Liver (tissue), 8 donors: ENCODE measurements at regions not wholly inside any gene's neighbourhood (a gene's known extent, or its start where the extent isn't known, plus 50 kb on each side); places are given as distances from the start of the nearest gene placed in this dataset.

Experiments used
- DNase-seq: peaks from one replicate; pipeline ENCODE4 v3.0.0-alpha.2; 2017; ENCODE audit warnings: low spot score
- H3K27ac ChIP-seq, 2 donors: one replicate each; pipeline ENCODE4 v1.7.0; 2013; ENCODE audit warnings: inconsistent platforms in 2 of 2, low read length in 2 of 2, control low read depth in 1 of 2, low read depth in 1 of 2, mild to moderate bottlenecking in 1 of 2
- H3K27me3 ChIP-seq, 4 donors: one replicate each; pipeline versions ENCODE4 v1.6.1 to v1.7.0; 2013; ENCODE audit warnings: low read length in 3 of 4, inconsistent platforms in 1 of 4, mild to moderate bottlenecking in 1 of 4, moderate library complexity in 1 of 4; ENCODE audit not compliant: control insufficient read depth in 4 of 4, insufficient read depth in 4 of 4
- H3K36me3 ChIP-seq, 4 donors: one replicate each; pipeline versions ENCODE4 v1.6.1 to v1.7.0; 2013; ENCODE audit warnings: low read length in 3 of 4, mild to moderate bottlenecking in 3 of 4, low read depth in 1 of 4, moderate library complexity in 1 of 4; ENCODE audit not compliant: control insufficient read depth in 4 of 4, insufficient read depth in 3 of 4
- H3K4me1 ChIP-seq, 4 donors: one replicate each; pipeline versions ENCODE4 v1.6.1 to v1.7.0; 2013; ENCODE audit warnings: low read length in 3 of 4, mild to moderate bottlenecking in 3 of 4, moderate library complexity in 1 of 4; ENCODE audit not compliant: control insufficient read depth in 4 of 4, insufficient read depth in 4 of 4
- H3K4me3 ChIP-seq, 3 donors: one replicate each; pipeline versions ENCODE4 v1.6.1 to v1.7.0; 2013; ENCODE audit warnings: low read length in 3 of 3, control low read depth in 1 of 3, low read depth in 1 of 3, mild to moderate bottlenecking in 1 of 3
- H3K9ac ChIP-seq, 2 donors: one replicate each; pipeline ENCODE4 v1.7.0; 2013; ENCODE audit warnings: low read length in 2 of 2, mild to moderate bottlenecking in 2 of 2, moderate library complexity in 2 of 2, control low read depth in 1 of 2, low read depth in 1 of 2
- H3K9me3 ChIP-seq, 4 donors: one replicate each; pipeline versions ENCODE4 v1.6.1 to v1.7.0; 2013; ENCODE audit warnings: low read length in 3 of 4; ENCODE audit not compliant: control insufficient read depth in 4 of 4
- ATF3 ChIP-seq: IDR thresholded peaks from 2 replicates; pipeline ENCODE4 v1.6.1; 2016; ENCODE audit warnings: antibody characterized with exemption
- CTCF ChIP-seq: fragments of 150-350 bp; IDR thresholded peaks from 2 replicates; pipeline ENCODE4 v1.5.1; 2017; ENCODE audit warnings: improper control_type of control experiment, low read depth, low read length; ENCODE audit not compliant: missing input control
- EGR1 ChIP-seq, 2 donors: IDR thresholded peaks; 2 replicates each; pipeline ENCODE4 v1.6.1; 2016 to 2018; ENCODE audit warnings: antibody characterized with exemption in 2 of 2, low read depth in 2 of 2
- FOXA1 ChIP-seq: IDR thresholded peaks from 2 replicates; pipeline ENCODE4 v1.6.1; 2016; ENCODE audit warnings: antibody characterized with exemption
- FOXA2 ChIP-seq: IDR thresholded peaks from 2 replicates; pipeline ENCODE4 v1.6.1; 2016; ENCODE audit warnings: antibody characterized with exemption
- GABPA ChIP-seq, 2 donors: IDR thresholded peaks in 1 of 2; conservative IDR thresholded peaks in 1 of 2; 2 replicates each; pipeline ENCODE4 v1.6.1; 2016; ENCODE audit warnings: antibody characterized with exemption in 2 of 2, mild to moderate bottlenecking in 1 of 2, moderate library complexity in 1 of 2
- HNF4A ChIP-seq, 2 donors: conservative IDR thresholded peaks; 2 replicates each; pipeline ENCODE4 v1.6.1; 2016; ENCODE audit warnings: antibody characterized with exemption in 2 of 2, mild to moderate bottlenecking in 2 of 2
- HNF4G ChIP-seq: IDR thresholded peaks from 2 replicates; pipeline ENCODE4 v1.6.1; 2016; ENCODE audit warnings: antibody characterized with exemption
- JUND ChIP-seq, 2 donors: IDR thresholded peaks; 2 replicates each; pipeline ENCODE4 v1.6.1; 2016; ENCODE audit warnings: antibody characterized with exemption in 2 of 2
- MAX ChIP-seq: IDR thresholded peaks from 2 replicates; pipeline ENCODE4 v1.6.1; 2016; ENCODE audit warnings: antibody characterized with exemption
- NR2F2 ChIP-seq: IDR thresholded peaks from 2 replicates; pipeline ENCODE4 v1.6.1; 2016; ENCODE audit warnings: antibody characterized with exemption
- RAD21 ChIP-seq, 2 donors: IDR thresholded peaks; 2 replicates each; pipeline ENCODE4 v1.6.1; 2016; ENCODE audit warnings: antibody characterized with exemption in 2 of 2, mild to moderate bottlenecking in 2 of 2
- RXRA ChIP-seq, 2 donors: IDR thresholded peaks; 2 replicates each; pipeline ENCODE4 v1.6.1; 2017 to 2018; ENCODE audit warnings: antibody characterized with exemption in 2 of 2, mild to moderate bottlenecking in 1 of 2
- SP1 ChIP-seq: IDR thresholded peaks from 2 replicates; pipeline ENCODE4 v1.6.1; 2018; ENCODE audit warnings: antibody characterized with exemption, mild to moderate bottlenecking
- TAF1 ChIP-seq: conservative IDR thresholded peaks from 2 replicates; pipeline ENCODE4 v1.6.1; 2016; ENCODE audit warnings: antibody characterized with exemption, mild to moderate bottlenecking
- ZBTB33 ChIP-seq: IDR thresholded peaks from 2 replicates; pipeline ENCODE4 v1.6.1; 2016; ENCODE audit warnings: antibody characterized with exemption
- WGBS: extraction: QIAGEN DNeasy Blood & Tissue Kit; methylation state at CpG from one replicate; pipeline ENCODE4 v1.1.7; 2013; 5-methylcytosine and 5-hydroxymethylcytosine counted together
- donor health status: healthy.
- donor health status: healthy.
- donor health status: healthy.
- donor health status: healthy.
- donor health status: healthy.

GRCh38 chr12:46915082-46915481, 89.3 kb upstream of the SLC38A4 start:
- peaks cover 0 to 6% (median 0%) of the 10 kb centered on the region in 4 donors for H3K4me1 ChIP-seq
- H3K27ac ChIP-seq: no peak overlapping the region
- 87% methylated on average over 2 of the region's 2 CpGs for WGBS
- H3K9me3 ChIP-seq: peaks cover 0 to 7% (median 0%) of the 10 kb centered on the region in 4 donors
- H3K9ac ChIP-seq: no peak overlapping the region
- no peak for DNase-seq
- TF ChIP-seq JUND (IDR thresholded peaks at IDR 0.05) (no peak), ATF3 (no peak), RAD21 (IDR thresholded peaks at IDR 0.05) (no peak), RXRA (IDR thresholded peaks at IDR 0.05) (no peak), MAX (no peak), TAF1 (no peak), FOXA2 (no peak), HNF4G (no peak), FOXA1 (no peak), CTCF (no peak), ZBTB33 (no peak), HNF4A (conservative IDR thresholded peaks at IDR 0.05) (no peak), SP1 (no peak), NR2F2 (no peak), EGR1 (IDR thresholded peaks at IDR 0.05; ENCODE audit: low read depth in 2 of 2) (no peak), GABPA (IDR thresholded peaks at IDR 0.05 in 1 of 2, conservative IDR thresholded peaks at IDR 0.05 in 1 of 2) (no peak)
- H3K4me3 ChIP-seq: no peak overlapping the region
- no peaks in the 10 kb centered on the region for H3K27me3 ChIP-seq
- H3K36me3 ChIP-seq: no peaks in the 10 kb centered on the region

- Histone ChIP-seq H3K27ac (no peak overlapping the region), H3K9me3 (peaks cover 0 to 4% (median 0%) of the 10 kb centered on the region in 4 donors), H3K9ac (no peak overlapping the region), H3K4me1 (peaks cover 0 to 6% (median 0%) of the 10 kb centered on the region in 4 donors), H3K36me3 (no peaks in the 10 kb centered on the region), H3K27me3 (no peaks in the 10 kb centered on the region), H3K4me3 (no peak overlapping the region)
- no peak for DNase-seq
- no peak for TF ChIP-seq RXRA (IDR thresholded peaks at IDR 0.05)
- no peak for TF ChIP-seq RAD21 (IDR thresholded peaks at IDR 0.05)
- no peak for TF ChIP-seq HNF4G
- TF ChIP-seq ATF3: no peak
- no peak for TF ChIP-seq NR2F2
- TF ChIP-seq SP1: no peak
- no peak for TF ChIP-seq FOXA2
- TF ChIP-seq MAX: no peak
- WGBS: 91% methylated on average over 12 of the region's 12 CpGs
Measured at GRCh38 chr12:46915836-46916235, 90.0 kb upstream of the SLC38A4 start.
